Fibroblast of the aortic adventitia (primary cell): ENCODE measurements at regions not wholly inside any gene's neighbourhood (a gene's known extent, or its start where the extent isn't known, plus 50 kb on each side); places are given as distances from the start of the nearest gene placed in this dataset.

Source experiments
- DNase-seq: peaks from one replicate; pipeline ENCODE4 v3.0.0-alpha.2; 2010; ENCODE audit warnings: low read depth
- H3K4me3 ChIP-seq: 2 replicates; pipeline ENCODE4 v1.5.1; 2011; ENCODE audit warnings: low read depth, mild to moderate bottlenecking, control low read depth, low read length, moderate library complexity
- CTCF ChIP-seq: IDR thresholded peaks from 2 replicates; pipeline ENCODE4 v1.5.1; 2011; ENCODE audit warnings: mild to moderate bottlenecking, low read length, control low read depth, inconsistent platforms; ENCODE audit not compliant: insufficient read depth

GRCh38 chr5:93331863-93332262 lies 249.2 kb downstream of the NR2F1-AS1 start:
- DNase-seq, result peak; percentile 95
- no peak overlapping the region for H3K4me3 ChIP-seq
- TF ChIP-seq CTCF, result no peak

- TF ChIP-seq CTCF, result no peak
- H3K4me3 ChIP-seq, result no peak overlapping the region
- no peak for DNase-seq
These were observed 249.8 kb downstream of the NR2F1-AS1 start for GRCh38 chr5:93331241-93331640.

GRCh38 chr5:93330506-93330905 lies 250.5 kb downstream of the NR2F1-AS1 start:
- H3K4me3 ChIP-seq, result no peak overlapping the region
- DNase-seq, result peak; percentile 58
- TF ChIP-seq CTCF, result no peak

GRCh38 chr5:93329756-93330155 lies 251.3 kb downstream of the NR2F1-AS1 start:
- no peak for TF ChIP-seq CTCF

GRCh38 chr5:93328833-93329232 lies 252.2 kb downstream of the NR2F1-AS1 start:
- no peak for TF ChIP-seq CTCF
- no peak for DNase-seq
- H3K4me3 ChIP-seq, result no peak overlapping the region

More at GRCh38 chr5:93329756-93330155, 251.3 kb downstream of the NR2F1-AS1 start:
- no peak for DNase-seq
- no peak overlapping the region for H3K4me3 ChIP-seq

GRCh38 chr5:93327605-93328004 lies 253.4 kb downstream of the NR2F1-AS1 start:
- DNase-seq, result no peak
- H3K4me3 ChIP-seq, result no peak overlapping the region
- no peak for TF ChIP-seq CTCF

GRCh38 chr5:93325946-93326345 lies 255.1 kb downstream of the NR2F1-AS1 start:
- no peak overlapping the region for H3K4me3 ChIP-seq
- no peak for TF ChIP-seq CTCF
- DNase-seq, result no peak
